Neural cell (in vitro differentiated cells): ENCODE measurements at regions not wholly inside any gene's neighbourhood (a gene's known extent, or its start where the extent isn't known, plus 50 kb on each side); places are given as distances from the start of the nearest gene placed in this dataset.

Experiments
- CTCF ChIP-seq: fragments of 450-650 bp; IDR thresholded peaks from 2 replicates; pipeline ENCODE4 v1.5.1; 2014; ENCODE audit warnings: antibody characterized with exemption, mild to moderate bottlenecking, moderate library complexity; ENCODE audit not compliant: poor library complexity, severe bottlenecking
- EZH2 ChIP-seq: fragments of 200-600, 300-800 bp; shearing (Covaris generic), sonication (generic); IDR thresholded peaks from 2 replicates; pipeline ENCODE4 v1.6.1; 2014; ENCODE audit warnings: antibody characterized with exemption, low read length, borderline replicate concordance, mild to moderate bottlenecking; ENCODE audit not compliant: insufficient read depth, poor library complexity, severe bottlenecking
- RAD21 ChIP-seq: fragments of 450-650 bp; conservative IDR thresholded peaks from 2 replicates; pipeline ENCODE4 v1.6.1; 2014; ENCODE audit warnings: antibody characterized with exemption, mild to moderate bottlenecking, moderate library complexity
- SMC3 ChIP-seq: fragments of 450-650 bp; conservative IDR thresholded peaks from 2 replicates; pipeline ENCODE4 v1.6.1; 2014; ENCODE audit warnings: antibody characterized with exemption, mild to moderate bottlenecking, moderate library complexity; ENCODE audit not compliant: poor library complexity
- TAF1 ChIP-seq: IDR thresholded peaks from 2 replicates; pipeline ENCODE4 v1.6.1; 2012; ENCODE audit warnings: low read depth
- TF ChIP-seq, protein P1 (sequence below): IDR thresholded peaks from 2 replicates; pipeline ENCODE4 v1.6.1; 2012; ENCODE audit warnings: borderline replicate concordance

GRCh38 chr3:17965331-17965730 is 222.9 kb upstream of the TBC1D5 start:
- TF ChIP-seq CTCF (no peak), TAF1 (no peak), RAD21 (no peak), SMC3 (no peak), EZH2 (no peak)
- TF ChIP-seq, protein P1, sequence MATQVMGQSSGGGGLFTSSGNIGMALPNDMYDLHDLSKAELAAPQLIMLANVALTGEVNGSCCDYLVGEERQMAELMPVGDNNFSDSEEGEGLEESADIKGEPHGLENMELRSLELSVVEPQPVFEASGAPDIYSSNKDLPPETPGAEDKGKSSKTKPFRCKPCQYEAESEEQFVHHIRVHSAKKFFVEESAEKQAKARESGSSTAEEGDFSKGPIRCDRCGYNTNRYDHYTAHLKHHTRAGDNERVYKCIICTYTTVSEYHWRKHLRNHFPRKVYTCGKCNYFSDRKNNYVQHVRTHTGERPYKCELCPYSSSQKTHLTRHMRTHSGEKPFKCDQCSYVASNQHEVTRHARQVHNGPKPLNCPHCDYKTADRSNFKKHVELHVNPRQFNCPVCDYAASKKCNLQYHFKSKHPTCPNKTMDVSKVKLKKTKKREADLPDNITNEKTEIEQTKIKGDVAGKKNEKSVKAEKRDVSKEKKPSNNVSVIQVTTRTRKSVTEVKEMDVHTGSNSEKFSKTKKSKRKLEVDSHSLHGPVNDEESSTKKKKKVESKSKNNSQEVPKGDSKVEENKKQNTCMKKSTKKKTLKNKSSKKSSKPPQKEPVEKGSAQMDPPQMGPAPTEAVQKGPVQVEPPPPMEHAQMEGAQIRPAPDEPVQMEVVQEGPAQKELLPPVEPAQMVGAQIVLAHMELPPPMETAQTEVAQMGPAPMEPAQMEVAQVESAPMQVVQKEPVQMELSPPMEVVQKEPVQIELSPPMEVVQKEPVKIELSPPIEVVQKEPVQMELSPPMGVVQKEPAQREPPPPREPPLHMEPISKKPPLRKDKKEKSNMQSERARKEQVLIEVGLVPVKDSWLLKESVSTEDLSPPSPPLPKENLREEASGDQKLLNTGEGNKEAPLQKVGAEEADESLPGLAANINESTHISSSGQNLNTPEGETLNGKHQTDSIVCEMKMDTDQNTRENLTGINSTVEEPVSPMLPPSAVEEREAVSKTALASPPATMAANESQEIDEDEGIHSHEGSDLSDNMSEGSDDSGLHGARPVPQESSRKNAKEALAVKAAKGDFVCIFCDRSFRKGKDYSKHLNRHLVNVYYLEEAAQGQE, result no peak
